GM12864 (cell line): ENCODE measurements at regions not wholly inside any gene's neighbourhood (a gene's known extent, or its start where the extent isn't known, plus 50 kb on each side); places are given as distances from the start of the nearest gene placed in this dataset.

Source experiments
- DNase-seq: peaks from one replicate; pipeline ENCODE4 v3.0.0-alpha.2; 2011; ENCODE audit warnings: low read depth
- H3K4me3 ChIP-seq: 2 replicates; pipeline ENCODE4 v1.5.1; 2011; ENCODE audit warnings: mild to moderate bottlenecking, low read depth, low read length, control low read depth
- TF ChIP-seq, protein P1 (sequence below): IDR thresholded peaks from 2 replicates; pipeline ENCODE4 v1.5.1; 2011; ENCODE audit warnings: low read depth, mild to moderate bottlenecking, moderate library complexity, low read length, control low read depth, inconsistent platforms; ENCODE audit errors: missing control alignments

DNA sequence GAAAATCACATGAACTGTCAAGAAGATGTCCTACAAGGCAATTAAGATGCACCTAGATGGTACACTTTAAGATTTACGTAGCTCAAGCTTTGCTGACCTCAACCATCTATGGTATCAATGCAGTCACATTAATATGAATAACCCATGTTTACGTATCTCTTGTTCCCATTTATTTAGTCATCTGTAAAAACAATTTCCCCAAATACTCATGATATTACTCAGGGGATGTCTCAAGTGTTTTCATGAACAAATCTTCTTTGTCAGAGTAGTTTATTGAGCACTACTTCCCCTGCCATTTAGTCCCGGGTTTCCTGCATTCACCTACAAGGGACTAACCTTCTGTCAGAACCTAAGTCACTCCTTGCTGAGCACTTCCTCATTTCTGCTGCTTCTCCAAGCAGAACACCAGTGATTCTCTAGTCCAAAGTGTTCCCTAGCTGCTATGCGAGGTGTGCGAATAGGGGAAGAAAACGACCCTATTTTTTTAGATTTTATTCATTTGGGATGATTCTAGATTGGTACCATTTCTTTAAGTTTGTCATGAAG lies 554.3 kb upstream of the LRRC4C start:
- no peak overlapping the region for H3K4me3 ChIP-seq
- TF ChIP-seq, protein P1, sequence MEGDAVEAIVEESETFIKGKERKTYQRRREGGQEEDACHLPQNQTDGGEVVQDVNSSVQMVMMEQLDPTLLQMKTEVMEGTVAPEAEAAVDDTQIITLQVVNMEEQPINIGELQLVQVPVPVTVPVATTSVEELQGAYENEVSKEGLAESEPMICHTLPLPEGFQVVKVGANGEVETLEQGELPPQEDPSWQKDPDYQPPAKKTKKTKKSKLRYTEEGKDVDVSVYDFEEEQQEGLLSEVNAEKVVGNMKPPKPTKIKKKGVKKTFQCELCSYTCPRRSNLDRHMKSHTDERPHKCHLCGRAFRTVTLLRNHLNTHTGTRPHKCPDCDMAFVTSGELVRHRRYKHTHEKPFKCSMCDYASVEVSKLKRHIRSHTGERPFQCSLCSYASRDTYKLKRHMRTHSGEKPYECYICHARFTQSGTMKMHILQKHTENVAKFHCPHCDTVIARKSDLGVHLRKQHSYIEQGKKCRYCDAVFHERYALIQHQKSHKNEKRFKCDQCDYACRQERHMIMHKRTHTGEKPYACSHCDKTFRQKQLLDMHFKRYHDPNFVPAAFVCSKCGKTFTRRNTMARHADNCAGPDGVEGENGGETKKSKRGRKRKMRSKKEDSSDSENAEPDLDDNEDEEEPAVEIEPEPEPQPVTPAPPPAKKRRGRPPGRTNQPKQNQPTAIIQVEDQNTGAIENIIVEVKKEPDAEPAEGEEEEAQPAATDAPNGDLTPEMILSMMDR = no peak
- DNase-seq = no peak

DNA sequence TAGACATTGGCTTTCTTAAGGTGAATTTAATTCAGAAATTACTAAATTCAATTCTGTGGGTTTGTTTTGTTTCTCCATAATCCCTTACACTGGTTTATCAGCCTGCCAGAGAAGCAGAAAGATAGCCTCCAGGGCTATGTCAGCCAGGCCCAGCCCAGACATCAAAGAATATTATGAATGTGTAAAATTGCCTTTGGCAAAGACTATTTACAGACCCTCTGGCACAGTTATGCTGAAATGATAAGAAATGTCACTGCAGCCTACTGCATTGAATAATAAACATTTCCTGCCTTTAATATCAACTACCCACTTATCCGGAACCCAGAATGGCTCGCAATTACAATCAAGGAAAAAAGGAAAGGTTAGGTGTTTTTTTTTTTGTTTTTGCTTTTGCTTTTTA lies 562.5 kb upstream of the LRRC4C start:
- TF ChIP-seq, protein P1 = no peak
- H3K4me3 ChIP-seq = no peak overlapping the region
- no peak for DNase-seq

DNA sequence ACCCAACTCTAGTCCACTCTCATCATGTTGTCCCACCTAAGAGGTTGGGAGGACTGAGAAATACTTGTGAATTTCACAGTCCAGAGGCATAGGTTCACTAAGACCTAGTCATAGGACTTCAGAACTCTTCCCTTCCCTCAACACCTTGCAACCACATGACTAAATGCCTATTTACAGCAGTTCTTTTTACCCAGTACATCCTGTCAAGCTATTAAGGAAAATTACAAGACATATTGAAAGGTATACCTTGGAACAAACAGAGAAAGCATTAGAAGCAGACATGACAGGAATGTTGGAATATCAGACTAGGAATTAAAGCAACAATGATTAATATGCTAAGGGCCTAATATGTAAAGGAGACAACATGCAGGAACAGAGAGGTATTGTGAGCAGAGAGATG lies 563.8 kb upstream of the LRRC4C start:
- DNase-seq = no peak
- TF ChIP-seq, protein P1 = no peak
- H3K4me3 ChIP-seq = no peak overlapping the region

DNA sequence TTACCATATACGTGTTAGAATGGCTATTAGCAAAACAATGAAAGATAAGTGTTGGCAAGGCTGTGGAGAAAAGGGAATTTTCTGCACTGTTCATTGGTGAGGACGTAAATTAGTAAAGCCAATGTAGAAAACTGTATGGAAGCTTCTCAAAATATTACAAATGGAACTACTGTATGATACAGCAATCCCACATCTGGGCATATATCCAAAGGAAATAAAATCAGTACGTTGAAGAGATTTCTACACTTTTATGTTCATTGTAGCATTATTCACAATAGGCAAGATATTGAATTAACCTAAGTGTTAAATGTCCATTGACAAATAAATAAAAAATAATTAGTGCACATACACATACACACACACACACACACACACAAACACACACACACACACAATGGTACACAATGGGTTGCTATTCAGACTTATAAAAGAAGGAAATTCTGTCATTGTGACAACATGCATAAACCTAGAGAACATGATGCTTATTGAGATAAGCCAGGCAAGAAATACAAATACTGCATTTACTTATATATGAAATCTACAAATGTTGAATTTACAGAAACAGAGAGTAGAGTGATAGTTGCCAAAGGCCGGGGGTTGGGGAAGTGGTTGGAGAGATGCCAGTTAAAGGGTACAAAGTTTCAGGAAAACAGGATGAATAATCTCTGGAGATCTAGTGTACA lies 565.8 kb upstream of the LRRC4C start:
- TF ChIP-seq, protein P1 = no peak
- DNase-seq = no peak
- H3K4me3 ChIP-seq = no peak overlapping the region

DNA sequence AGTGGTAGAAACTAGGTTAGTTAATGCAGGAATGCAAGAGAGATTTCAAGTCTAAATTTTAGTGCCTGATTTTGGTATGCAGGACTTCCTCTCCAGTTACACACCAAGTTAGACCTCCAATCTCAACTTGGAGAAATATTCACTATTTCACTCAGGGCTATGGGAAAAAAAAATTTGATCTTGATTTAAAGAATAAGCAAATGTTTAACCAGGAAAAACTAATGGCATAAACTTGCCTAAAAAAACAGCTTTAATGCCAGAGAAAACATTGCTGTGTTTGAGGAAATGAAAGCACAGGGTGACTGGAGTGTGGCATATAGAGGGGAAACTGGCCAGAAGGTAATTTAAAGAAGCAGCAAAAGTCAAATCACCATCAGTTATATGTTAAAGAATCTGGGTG lies 575.4 kb upstream of the LRRC4C start:
- H3K4me3 ChIP-seq = no peak overlapping the region
- TF ChIP-seq, protein P1 = no peak
- DNase-seq = no peak

DNA sequence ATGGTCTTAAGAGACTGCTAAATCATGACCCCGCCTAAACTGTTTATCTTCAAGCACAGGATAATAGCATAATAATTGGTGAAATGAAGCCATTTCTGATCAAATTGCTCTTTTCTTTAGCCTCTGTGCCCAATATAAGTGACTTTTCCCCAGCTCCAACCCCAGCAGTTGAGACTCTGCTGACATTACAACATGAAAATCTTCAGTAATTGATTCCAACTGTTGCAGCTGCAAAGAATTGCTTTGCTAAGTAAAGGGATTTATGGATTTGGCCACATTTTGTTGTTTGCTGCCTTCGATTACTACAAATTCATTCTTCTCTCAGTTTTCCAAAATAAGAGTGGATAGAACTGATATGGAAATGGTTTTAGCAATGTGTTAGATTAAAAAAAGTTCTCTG lies 576.7 kb upstream of the LRRC4C start:
- no peak for DNase-seq
- H3K4me3 ChIP-seq = no peak overlapping the region

More for the DNA sequence above, 576.7 kb upstream of the LRRC4C start:
- TF ChIP-seq, protein P1 = no peak
